GM06990 (cell line): ENCODE measurements at regions not wholly inside any gene's neighbourhood (a gene's known extent, or its start where the extent isn't known, plus 50 kb on each side); places are given as distances from the start of the nearest gene placed in this dataset.
"Not testable (repeated sequence)": the region's sequence is repeated elsewhere in the genome, so short reads cannot be mapped to it uniquely, and the experiment has no call there.

Experiments
- DNase-seq: peaks from one replicate; pipeline ENCODE4 v3.0.0-alpha.2; 2011; ENCODE audit not compliant: insufficient read length; ENCODE audit errors: extremely low read depth
- H3K27me3 ChIP-seq: replicated peaks from 2 replicates; pipeline ENCODE4 v1.6.0; 2011; ENCODE audit warnings: low read length; ENCODE audit not compliant: control insufficient read depth, insufficient read depth
- H3K36me3 ChIP-seq: 2 replicates; pipeline ENCODE4 v1.5.1; 2011; ENCODE audit warnings: low read length; ENCODE audit not compliant: control insufficient read depth, insufficient read depth
- H3K4me3 ChIP-seq: replicated peaks from 2 replicates; pipeline ENCODE4 v1.5.1; 2011; ENCODE audit warnings: low read depth, mild to moderate bottlenecking, control low read depth, low read length
- TF ChIP-seq, protein P1 (sequence below): IDR thresholded peaks from 2 replicates; pipeline ENCODE4 v1.5.1; 2011; ENCODE audit warnings: low read length, control low read depth, mild to moderate bottlenecking, inconsistent platforms; ENCODE audit not compliant: insufficient read depth, poor library complexity, severe bottlenecking

DNA sequence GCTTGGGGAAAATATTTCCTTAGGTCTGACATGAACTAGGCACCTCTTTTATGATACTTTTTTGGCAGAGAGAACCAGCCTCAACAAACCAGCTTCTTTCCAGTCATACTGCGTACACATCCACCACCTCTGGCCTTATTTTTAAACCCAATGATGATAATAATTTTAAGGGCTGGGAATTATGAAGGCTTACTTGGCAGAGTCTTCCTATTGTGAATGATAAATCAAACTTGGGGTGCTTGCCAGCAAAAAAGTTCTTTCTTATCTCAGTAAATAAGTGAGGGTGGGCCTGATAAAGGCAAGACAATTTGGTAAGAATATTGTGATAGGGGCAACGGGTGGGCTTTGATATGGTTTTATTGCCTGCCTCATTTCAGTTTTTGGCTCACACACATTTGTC lies 1230.2 kb upstream of the ZEB2 start:
- H3K27me3 ChIP-seq, result no peaks in the 10 kb centered on the region
- TF ChIP-seq, protein P1, sequence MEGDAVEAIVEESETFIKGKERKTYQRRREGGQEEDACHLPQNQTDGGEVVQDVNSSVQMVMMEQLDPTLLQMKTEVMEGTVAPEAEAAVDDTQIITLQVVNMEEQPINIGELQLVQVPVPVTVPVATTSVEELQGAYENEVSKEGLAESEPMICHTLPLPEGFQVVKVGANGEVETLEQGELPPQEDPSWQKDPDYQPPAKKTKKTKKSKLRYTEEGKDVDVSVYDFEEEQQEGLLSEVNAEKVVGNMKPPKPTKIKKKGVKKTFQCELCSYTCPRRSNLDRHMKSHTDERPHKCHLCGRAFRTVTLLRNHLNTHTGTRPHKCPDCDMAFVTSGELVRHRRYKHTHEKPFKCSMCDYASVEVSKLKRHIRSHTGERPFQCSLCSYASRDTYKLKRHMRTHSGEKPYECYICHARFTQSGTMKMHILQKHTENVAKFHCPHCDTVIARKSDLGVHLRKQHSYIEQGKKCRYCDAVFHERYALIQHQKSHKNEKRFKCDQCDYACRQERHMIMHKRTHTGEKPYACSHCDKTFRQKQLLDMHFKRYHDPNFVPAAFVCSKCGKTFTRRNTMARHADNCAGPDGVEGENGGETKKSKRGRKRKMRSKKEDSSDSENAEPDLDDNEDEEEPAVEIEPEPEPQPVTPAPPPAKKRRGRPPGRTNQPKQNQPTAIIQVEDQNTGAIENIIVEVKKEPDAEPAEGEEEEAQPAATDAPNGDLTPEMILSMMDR, result no peak
- H3K4me3 ChIP-seq, result no peak overlapping the region
- no peaks in the 10 kb centered on the region for H3K36me3 ChIP-seq
- DNase-seq, result no peak

DNA sequence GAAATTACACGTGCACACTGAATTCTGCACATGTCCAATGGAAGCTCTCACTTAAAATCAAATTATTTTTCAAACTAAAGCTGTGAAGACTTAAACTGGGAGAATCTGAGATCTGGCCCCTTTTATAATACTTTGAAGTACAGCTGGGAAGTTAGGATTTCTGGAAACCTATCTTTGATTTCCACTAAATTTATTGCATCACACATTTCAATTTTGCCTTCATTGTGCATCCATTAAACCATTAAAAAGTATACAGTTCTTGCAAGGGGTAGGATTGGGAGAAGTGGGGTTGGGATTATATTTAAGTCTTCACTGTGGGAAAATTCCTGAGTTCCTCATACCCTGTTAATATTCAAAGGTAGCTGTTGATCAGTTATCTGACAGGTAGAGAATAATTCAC lies 1229.6 kb upstream of the ZEB2 start:
- no peaks in the 10 kb centered on the region for H3K27me3 ChIP-seq
- H3K36me3 ChIP-seq, result no peaks in the 10 kb centered on the region
- H3K4me3 ChIP-seq, result no peak overlapping the region
- DNase-seq, result no peak
- TF ChIP-seq, protein P1, result no peak

DNA sequence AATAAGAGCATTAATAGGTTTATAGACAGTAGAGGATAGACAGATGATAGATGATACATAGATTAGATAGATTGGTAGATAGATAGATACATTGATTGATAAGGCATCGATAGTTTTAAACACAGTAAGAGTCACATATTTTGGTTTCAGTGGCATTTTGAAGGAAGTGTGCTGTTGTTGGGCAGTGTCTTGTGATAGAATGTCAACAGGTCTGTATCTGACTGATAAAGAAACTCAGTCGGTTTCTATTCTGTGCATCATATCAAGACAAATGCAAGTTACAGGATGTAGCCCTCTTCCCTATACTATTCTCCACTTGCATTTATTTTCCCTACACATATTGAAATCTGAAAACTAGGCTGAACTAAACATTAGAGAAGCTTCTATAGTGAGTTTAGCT lies 1229.0 kb upstream of the ZEB2 start:
- no peaks in the 10 kb centered on the region for H3K36me3 ChIP-seq
- TF ChIP-seq, protein P1, result no peak
- H3K4me3 ChIP-seq, result no peak overlapping the region
- peak; percentile 30 for DNase-seq
- no peaks in the 10 kb centered on the region for H3K27me3 ChIP-seq

DNA sequence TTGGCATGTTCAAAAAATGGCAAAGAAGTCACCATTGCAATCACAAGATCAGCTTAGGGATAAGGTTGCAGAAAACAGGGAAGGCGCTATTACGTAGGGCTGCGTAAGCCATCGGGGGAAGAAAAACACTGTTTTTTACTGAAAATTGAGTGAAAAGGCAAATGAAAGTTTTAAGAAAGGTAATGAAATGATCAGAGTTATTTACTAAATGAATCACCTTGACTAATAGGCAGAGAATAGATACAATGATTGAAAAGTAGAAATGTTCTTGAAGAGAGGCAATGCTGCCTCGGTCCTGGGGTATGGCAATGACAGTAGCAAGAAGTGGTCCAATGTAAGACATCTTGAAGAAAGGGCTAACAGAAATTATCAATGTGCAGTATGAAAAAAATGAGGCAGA lies 1227.8 kb upstream of the ZEB2 start:
- no peaks in the 10 kb centered on the region for H3K27me3 ChIP-seq
- DNase-seq, result no peak
- TF ChIP-seq, protein P1, result no peak
- no peak overlapping the region for H3K4me3 ChIP-seq
- H3K36me3 ChIP-seq, result no peaks in the 10 kb centered on the region

DNA sequence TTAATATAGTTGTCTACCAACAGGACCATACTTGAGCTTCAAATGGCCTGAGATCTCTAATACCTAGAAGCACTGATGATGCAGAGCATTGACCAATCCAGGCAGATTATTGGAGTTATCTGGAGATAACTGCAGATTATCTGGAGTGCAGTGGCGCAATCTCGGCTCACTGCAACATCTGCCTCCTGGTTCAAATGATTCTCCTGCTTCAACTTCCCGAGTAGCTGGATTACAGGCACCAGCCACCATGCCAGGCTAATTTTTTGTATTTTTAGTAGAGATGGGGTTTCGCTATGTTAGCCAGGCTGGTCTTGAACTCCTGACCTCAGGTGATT lies 1225.4 kb upstream of the ZEB2 start:
- H3K36me3 ChIP-seq, H3K4me3 ChIP-seq, H3K27me3 ChIP-seq, DNase-seq: not testable (repeated sequence)

DNA sequence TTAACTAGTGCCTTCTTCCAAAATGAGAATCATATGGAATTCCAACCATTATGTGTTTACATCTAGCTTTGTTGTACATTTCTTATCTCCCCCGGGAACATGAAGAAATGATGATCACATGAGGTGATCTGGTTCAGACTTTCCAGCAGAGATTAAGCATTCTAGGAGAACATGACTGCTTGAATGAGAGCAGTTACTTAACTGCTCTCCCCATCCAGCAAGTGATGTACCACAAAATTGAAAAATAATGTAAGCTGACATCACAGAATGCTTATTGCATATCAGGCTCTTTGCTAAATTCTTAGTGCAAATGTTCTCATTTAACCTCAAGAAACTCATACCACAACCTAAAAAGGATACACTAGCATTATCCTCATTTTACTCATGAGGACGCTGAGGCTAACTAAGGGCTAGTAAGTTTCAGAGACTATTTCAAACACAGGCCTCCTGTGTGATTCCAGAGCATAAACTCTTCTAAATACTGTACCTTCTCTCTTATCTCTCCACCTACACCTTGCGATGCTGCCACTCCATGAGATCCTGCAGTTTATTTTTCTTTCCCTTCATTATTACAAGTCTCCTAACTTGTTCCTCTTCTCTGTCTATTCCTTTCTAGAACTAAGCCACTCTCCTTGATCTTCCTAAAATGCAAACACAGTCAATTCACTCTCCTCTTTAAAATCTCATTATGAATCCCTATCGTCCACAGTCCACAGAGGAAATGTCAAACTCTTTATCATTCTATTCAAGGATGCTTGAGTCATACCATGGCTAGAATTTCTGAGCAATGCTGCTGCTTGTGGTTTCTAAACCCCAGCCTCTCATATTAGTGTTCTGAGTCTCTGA lies 1224.8 kb upstream of the ZEB2 start:
- H3K27me3 ChIP-seq, result no peaks in the 10 kb centered on the region
- DNase-seq, result peak; percentile 48
- H3K4me3 ChIP-seq, result no peak overlapping the region
- no peaks in the 10 kb centered on the region for H3K36me3 ChIP-seq
- TF ChIP-seq, protein P1, result no peak
